GM20000 (cell line): ENCODE measurements at regions not wholly inside any gene's neighbourhood (a gene's known extent, or its start where the extent isn't known, plus 50 kb on each side); places are given as distances from the start of the nearest gene placed in this dataset.

Experiments
- DNase-seq: peaks from one replicate; pipeline ENCODE4 v3.0.0; 2012; ENCODE audit warnings: low spot score
- CTCF ChIP-seq: IDR thresholded peaks from 2 replicates; pipeline ENCODE4 v1.5.1; 2012; ENCODE audit warnings: mild to moderate bottlenecking, control low read depth; ENCODE audit errors: extremely low read depth, missing control alignments

- DNase-seq, result no peak
- no peak for TF ChIP-seq CTCF
Measured at GRCh38 chr4:108249397-108249796, 80.7 kb upstream of the LEF1 start.

- no peak for DNase-seq
- no peak for TF ChIP-seq CTCF
Measured at GRCh38 chr4:108247387-108248049, 78.8 kb upstream of the LEF1 start.

DNA sequence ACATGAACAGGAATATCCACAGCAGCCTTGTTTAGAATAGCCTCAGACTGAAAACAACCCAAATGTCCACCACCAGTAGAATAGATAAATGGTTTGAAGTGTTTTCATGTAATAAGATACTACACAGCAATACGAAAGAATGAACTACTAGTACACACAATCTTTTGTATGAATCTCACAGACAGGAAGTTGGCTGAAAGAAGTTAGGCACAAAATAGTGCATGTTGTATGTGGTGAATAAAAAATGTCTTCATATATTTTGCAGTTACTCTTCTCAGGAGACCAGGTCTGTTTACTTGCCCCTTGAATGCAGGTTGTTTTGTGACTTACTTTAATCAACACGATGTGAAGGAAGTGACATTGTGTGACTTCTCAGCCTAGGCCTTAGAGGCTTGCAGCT, 75.9 kb upstream of the LEF1 start:
- DNase-seq, result no peak
- TF ChIP-seq CTCF, result no peak

DNA sequence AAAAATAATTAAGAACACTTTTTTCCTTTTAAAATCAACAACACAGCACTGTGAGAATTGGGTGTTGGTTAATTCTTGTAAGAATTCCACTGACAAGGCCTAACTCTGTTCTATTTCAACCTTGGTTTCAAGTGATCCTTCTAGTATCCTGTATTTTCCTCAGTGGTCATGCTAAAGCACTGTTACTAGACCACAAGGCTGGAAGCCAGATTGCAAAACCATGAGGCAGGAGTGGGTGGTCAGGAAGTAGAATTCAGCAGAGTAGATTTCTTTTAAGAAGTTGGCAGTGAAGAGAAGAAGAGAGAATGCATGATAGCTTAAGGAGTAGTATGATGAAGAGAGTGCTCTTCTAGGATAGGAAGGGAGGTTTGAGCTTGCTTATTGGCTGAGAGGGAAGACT, 71.6 kb upstream of the LEF1 start:
- no peak for TF ChIP-seq CTCF
- DNase-seq, result no peak

GRCh38 chr4:108237693-108238092, 69.0 kb upstream of the LEF1 start:
- no peak for DNase-seq
- no peak for TF ChIP-seq CTCF

DNA sequence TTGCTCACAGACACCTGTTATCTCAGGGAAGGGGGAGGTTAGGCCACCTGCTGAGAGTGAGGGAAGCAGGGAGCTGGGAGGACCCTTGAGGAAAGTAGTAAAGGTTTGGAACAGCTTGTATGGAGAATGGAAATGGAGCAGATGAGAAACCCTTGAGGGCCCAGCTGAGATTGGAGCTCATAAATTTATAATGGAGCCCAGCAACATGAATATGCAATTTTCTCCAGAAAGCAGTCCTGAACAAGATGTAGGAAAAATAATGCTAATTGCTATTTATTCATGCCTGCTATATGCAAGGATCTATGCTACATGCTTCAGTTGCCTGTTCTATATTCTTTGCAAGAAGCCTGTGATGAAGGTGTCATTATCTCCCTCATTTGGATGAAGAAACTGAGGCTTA, 67.5 kb upstream of the LEF1 start:
- no peak for TF ChIP-seq CTCF
- DNase-seq, result no peak

- DNase-seq, result no peak
- TF ChIP-seq CTCF, result no peak
Measured at GRCh38 chr4:108227923-108228322, 59.2 kb upstream of the LEF1 start.
